LHCN-M2 (cell line): ENCODE measurements at regions not wholly inside any gene's neighbourhood (a gene's known extent, or its start where the extent isn't known, plus 50 kb on each side); places are given as distances from the start of the nearest gene placed in this dataset.
"Not testable (repeated sequence)": the region's sequence is repeated elsewhere in the genome, so short reads cannot be mapped to it uniquely, and the experiment has no call there.

Experiments
- DNase-seq: peaks from one replicate; pipeline ENCODE4 v3.0.0-alpha.2; 2012; ENCODE audit warnings: low read depth

GRCh38 chr1:104163912-104164476 lies 414.3 kb downstream of the AMY1C start:
- no peak for DNase-seq

GRCh38 chr1:104172243-104172681 lies 422.6 kb downstream of the AMY1C start:
- DNase-seq: no peak

GRCh38 chr1:104182251-104182650 lies 432.6 kb downstream of the AMY1C start:
- DNase-seq: no peak

GRCh38 chr1:104189207-104189606 lies 439.5 kb downstream of the AMY1C start:
- DNase-seq: no peak

GRCh38 chr1:104190821-104191220 lies 441.1 kb downstream of the AMY1C start:
- no peak for DNase-seq

GRCh38 chr1:104195395-104195794 lies 445.7 kb downstream of the AMY1C start:
- DNase-seq: no peak

GRCh38 chr1:104196136-104196535 lies 446.4 kb downstream of the AMY1C start:
- no peak for DNase-seq

GRCh38 chr1:104197516-104197915 lies 447.8 kb downstream of the AMY1C start:
- no peak for DNase-seq

- DNase-seq: no peak
Observed at GRCh38 chr1:104212239-104212638, 462.5 kb downstream of the AMY1C start.

- DNase-seq: not testable (repeated sequence)
Observed at GRCh38 chr1:104217395-104217986, 467.8 kb downstream of the AMY1C start.

- DNase-seq: no peak
Observed at GRCh38 chr1:104229860-104230259, 480.2 kb downstream of the AMY1C start.

- DNase-seq: no peak
Observed at GRCh38 chr1:104231676-104232075, 482.0 kb downstream of the AMY1C start.

- no peak for DNase-seq
Observed at GRCh38 chr1:104235141-104235540, 485.4 kb downstream of the AMY1C start.

GRCh38 chr1:104238991-104239390 lies 489.3 kb downstream of the AMY1C start:
- no peak for DNase-seq

GRCh38 chr1:104248385-104248784 lies 498.7 kb downstream of the AMY1C start:
- DNase-seq: no peak

- DNase-seq: no peak
Observed at GRCh38 chr1:104259481-104259880, 509.8 kb downstream of the AMY1C start.

- not testable (repeated sequence) for DNase-seq
Observed at GRCh38 chr1:104263110-104263509, 513.4 kb downstream of the AMY1C start.

GRCh38 chr1:104264521-104264920 lies 514.8 kb downstream of the AMY1C start:
- DNase-seq: no peak

- DNase-seq: no peak
Observed at GRCh38 chr1:104265163-104265562, 515.5 kb downstream of the AMY1C start.

GRCh38 chr1:104266612-104267011 lies 516.9 kb downstream of the AMY1C start:
- DNase-seq: no peak

GRCh38 chr1:104288322-104288721 lies 538.6 kb downstream of the AMY1C start:
- DNase-seq: not testable (repeated sequence)

GRCh38 chr1:104291156-104291555 lies 541.5 kb downstream of the AMY1C start:
- no peak for DNase-seq

GRCh38 chr1:104294259-104294658 lies 544.6 kb downstream of the AMY1C start:
- DNase-seq: no peak

- no peak for DNase-seq
Observed at GRCh38 chr1:104295511-104295910, 545.8 kb downstream of the AMY1C start.
